ENCODE measurements at regions not wholly inside any gene's neighbourhood (a gene's known extent, or its start where the extent isn't known, plus 50 kb on each side); places are given as distances from the start of the nearest gene placed in this dataset.

- DNase-seq (ENCODE audit: low spot score): no peak
- peak; percentile 72 for ATAC-seq (ENCODE audit: low FRiP score)
- TF ChIP-seq CTCF (IDR thresholded peaks at IDR 0.05): no peak
Observed at GRCh38 chr4:38189445-38189844, 229.2 kb downstream of the PTTG2 start.

- DNase-seq (ENCODE audit: low spot score) (no peak), ATAC-seq (ENCODE audit: low FRiP score) (no peak)
- no peak for TF ChIP-seq CTCF (IDR thresholded peaks at IDR 0.05)
Observed at GRCh38 chr4:38190717-38191178, 230.6 kb downstream of the PTTG2 start.

- ATAC-seq (ENCODE audit: low FRiP score): no peak
- TF ChIP-seq CTCF (IDR thresholded peaks at IDR 0.05): no peak
- no peak for DNase-seq (ENCODE audit: low spot score)
Observed at GRCh38 chr4:38192516-38192915, 232.3 kb downstream of the PTTG2 start.

GRCh38 chr4:38193236-38193863 lies 233.2 kb downstream of the PTTG2 start:
- DNase-seq (ENCODE audit: low spot score) (no peak), ATAC-seq (ENCODE audit: low FRiP score) (no peak)
- no peak for TF ChIP-seq CTCF (IDR thresholded peaks at IDR 0.05)

GRCh38 chr4:38194047-38194602 lies 233.9 kb downstream of the PTTG2 start:
- no peak for TF ChIP-seq CTCF (IDR thresholded peaks at IDR 0.05)
- ATAC-seq (ENCODE audit: low FRiP score): no peak
- no peak for DNase-seq (ENCODE audit: low spot score)

GRCh38 chr4:38195486-38195885 lies 235.3 kb downstream of the PTTG2 start:
- no peak for DNase-seq (ENCODE audit: low spot score)
- no peak for ATAC-seq (ENCODE audit: low FRiP score)
- no peak for TF ChIP-seq CTCF (IDR thresholded peaks at IDR 0.05)

GRCh38 chr4:38195911-38196310 lies 235.7 kb downstream of the PTTG2 start:
- DNase-seq (ENCODE audit: low spot score): no peak
- no peak for ATAC-seq (ENCODE audit: low FRiP score)
- no peak for TF ChIP-seq CTCF (IDR thresholded peaks at IDR 0.05)
